T-helper 9 cell (primary cell): ENCODE measurements at regions not wholly inside any gene's neighbourhood (a gene's known extent, or its start where the extent isn't known, plus 50 kb on each side); places are given as distances from the start of the nearest gene placed in this dataset.
"Not testable (repeated sequence)": the region's sequence is repeated elsewhere in the genome, so short reads cannot be mapped to it uniquely, and the experiment has no call there.

Source experiments
- DNase-seq: peaks from one replicate; pipeline ENCODE4 v3.0.0-alpha.2; 2020

DNA sequence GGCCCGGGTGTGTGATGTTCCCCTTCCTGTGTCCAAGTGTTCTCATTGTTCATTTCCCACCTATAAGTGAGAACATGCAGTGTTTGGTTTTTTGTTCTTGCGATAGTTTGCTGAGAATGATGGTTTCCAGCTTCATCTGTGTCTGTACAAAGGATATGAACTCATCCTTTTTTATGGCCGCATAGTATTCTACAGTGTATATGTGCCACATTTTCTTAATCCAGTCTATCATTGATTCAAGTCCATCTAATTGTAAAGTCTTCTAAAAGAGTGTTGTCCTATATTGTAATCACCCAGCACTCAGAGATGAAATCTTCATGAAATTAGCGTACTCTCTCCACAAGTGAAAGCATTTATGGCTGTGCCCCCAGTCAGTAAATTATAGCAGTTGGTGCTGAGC is 1096.6 kb downstream of the UQCRFS1 start:
- DNase-seq = not testable (repeated sequence)

DNA sequence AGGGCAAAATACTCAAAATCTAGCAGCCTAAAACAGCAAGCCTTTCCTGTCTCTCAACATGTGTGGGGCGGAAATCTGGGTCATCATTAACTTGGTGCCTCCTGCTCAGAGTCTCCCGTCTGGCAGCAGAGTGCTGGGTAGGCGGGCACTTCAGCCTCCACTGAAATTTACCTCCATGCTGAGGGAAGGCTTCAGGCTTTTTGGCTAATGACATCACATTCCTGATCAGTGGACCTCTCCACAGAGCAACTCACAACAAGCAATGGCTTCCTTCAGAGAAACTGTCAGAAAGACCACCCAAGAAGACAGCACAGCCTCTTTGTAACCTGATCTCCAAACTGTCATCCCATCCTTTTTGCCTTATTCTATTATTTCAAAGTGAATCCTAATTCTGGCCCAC is 1109.0 kb downstream of the UQCRFS1 start:
- DNase-seq = no peak

DNA sequence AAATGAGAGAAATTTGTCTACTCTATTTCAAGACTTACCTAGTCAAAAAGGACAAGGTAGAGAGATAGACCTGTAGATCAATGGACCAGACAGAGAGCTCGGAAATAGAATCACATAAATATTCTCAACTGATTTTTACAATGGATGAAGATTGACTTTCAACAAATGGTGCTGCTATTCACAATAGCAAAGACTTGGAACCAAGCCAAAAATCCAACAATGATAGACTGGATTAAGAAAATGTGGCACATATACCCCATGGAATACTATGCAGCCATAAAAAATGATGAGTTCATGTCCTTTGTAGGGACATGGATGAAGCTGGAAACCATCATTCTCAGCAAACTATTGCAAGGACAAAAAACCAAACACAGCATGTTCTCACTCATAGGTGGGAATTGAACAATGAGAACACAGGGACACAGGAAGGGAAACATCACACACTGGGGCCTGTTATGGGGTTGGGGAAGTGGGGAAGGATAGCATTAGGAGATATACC is 1128.2 kb downstream of the UQCRFS1 start:
- not testable (repeated sequence) for DNase-seq

DNA sequence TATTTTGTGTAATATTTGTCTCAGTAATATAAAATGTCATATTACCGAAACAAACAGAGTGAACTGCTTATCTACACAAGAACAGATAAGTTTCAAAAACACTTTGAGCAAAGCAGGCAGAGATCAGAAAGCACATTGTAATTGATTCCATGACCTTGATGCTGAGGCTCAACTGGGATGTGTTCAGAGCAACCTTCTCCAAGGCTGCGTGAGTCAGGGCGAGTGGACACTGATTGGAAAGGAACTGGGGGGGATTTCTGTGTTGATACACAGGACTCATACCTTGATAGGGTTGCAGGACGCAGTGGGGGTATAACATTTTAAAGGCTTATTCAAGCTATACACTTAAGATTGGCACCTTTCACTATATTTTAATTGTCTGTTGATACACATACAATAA is 1136.3 kb downstream of the UQCRFS1 start:
- DNase-seq = no peak

DNA sequence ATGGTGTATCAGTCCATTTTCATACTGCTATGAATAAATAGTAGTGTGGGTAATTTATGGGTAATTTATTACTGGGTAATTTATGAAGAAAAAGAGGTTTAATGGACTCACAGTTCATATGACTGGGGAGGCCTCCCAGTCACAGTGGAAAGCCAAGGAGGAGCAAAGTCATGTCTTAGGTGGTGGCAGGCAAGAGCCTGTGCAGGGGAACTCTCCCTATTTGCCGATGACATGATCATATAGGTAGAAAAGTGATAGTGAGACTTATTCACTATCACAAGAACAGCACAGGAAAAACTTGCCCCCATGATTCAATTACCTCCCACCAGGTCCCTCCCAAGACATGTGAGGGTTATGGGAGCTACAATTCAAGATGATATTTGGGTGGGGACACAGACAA is 1137.7 kb downstream of the UQCRFS1 start:
- DNase-seq = no peak

DNA sequence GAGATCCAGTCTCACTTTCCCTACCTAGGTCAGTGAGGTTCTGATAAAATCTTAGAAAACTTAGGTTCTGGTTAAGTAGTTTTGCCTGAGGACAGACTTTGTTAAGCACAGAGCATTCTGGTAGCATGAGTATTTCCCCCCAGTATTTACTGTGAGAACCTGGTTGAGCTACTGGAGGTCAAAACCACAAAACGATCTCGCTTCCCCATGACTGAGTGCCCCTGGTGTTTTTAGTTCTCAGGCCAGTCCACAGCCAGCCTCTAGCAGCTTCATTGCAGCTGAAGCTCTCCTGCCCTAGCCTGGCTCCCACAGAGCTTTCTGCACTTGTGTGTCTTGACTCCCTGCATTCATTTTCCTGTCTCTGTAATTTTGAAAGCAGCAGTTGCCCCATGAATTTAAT is 1138.2 kb downstream of the UQCRFS1 start:
- DNase-seq = no peak

DNA sequence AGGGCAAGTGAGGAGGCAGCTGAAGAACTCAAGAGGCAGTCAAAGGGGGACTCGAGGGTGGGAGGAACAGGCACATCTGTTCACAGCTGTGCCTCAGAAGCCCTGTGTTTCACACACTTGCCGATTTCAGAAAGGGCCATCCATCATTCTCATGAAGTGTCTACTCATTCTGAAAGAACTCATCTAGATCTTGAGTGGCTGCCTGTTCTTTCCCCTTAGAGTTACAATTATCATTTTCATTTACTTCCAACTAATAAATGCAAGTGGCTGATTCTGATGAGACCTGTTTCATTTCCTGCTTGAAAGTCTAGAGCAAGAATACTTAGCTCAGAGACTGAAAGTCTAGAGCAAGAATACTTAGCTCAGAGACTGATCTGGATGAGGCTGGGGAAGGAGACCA is 1145.1 kb downstream of the UQCRFS1 start:
- DNase-seq = no peak

DNA sequence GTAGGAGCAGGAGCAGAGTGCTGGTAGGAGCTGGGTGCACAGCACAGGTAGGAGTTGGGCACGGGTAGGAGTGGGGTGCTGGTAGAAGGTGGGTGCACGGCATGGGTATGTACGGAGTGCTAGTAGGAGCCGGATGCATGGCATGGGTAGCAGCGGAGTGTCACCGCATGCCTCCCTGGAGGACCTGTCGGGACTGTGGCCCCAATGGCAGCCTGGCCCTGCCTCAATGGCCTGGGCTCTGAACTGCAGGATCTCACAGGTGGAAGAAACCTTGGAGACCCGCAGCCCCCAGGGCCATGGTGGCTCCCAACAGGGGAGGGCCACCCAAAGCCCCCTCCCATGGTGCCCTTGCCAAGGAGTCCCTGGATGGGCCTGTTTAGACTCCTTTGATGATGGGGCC is 1146.0 kb downstream of the UQCRFS1 start:
- no peak for DNase-seq

DNA sequence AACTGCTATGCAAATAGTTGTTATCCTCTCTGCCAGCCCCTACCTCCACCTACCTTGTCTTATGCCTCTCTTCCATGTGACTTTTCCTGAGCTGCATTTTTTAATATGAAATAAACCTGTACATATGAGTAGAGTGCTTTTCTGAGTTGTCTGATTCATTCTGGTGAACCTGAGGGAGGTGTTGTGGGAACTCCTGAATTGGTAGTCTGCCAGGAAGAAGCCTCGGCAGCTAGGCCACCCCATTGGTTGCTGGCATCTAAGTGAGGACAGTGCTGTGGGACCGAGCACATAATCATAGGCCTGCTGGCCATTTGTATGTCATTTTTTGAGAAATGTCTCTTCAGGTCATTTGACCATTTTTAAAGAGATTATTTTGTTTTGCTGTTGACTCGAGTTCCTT is 1146.8 kb downstream of the UQCRFS1 start:
- no peak for DNase-seq

DNA sequence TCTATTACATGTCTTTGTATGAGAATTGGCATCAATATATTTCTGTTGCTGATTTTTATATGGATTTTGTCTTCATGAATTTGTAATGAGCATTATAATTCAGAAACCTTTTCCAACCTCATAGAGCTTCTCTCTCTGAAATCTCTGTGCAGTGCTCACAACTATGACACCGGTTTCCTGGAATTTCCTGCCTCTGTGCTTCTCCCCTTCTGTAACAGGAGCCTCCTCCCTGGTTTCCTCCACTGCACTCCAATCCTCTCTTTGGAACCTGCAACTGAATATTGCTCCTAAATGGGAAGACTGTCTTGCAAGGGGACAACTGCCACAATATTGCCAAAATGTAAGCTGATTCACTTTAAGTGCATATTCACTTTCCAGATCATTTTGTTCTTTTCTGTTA is 1147.9 kb downstream of the UQCRFS1 start:
- no peak for DNase-seq

DNA sequence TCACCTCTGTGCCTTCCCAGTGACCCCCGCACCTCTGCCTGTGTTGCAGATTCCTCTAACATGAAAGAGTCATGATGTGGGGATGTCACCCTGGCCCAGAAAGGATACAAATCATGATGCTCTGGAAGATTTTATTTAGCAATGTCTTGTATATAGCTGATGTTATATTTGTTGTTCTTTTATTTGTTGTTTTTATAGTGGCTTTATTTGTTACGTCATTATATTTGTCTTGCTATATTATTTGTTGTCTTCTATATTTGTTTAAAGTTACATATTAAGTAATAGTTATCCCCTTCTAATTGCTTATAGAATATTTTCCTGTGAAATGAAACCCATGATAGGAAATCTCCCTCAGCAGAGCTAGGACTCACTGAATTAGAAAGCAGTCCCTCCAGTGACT is 1149.2 kb downstream of the UQCRFS1 start:
- DNase-seq = no peak

DNA sequence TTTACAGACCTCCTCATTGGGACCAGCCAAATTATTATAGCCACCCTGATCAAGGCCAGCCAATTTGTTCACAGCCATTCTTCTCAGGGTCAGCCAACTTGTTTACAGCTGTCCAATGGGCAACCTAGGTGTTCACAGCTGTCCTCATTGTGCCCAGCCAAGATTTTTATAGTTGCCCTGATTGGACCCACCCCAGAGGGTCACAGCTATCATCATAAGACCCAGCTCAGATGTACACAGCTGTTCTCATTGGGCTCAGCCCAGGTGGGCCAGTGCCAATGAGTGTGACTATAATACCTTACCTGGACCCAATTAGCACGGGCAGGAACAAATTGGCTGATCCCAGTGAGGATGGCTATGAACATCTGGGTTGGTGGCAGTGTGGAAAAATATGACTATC is 1151.8 kb downstream of the UQCRFS1 start:
- DNase-seq = no peak

DNA sequence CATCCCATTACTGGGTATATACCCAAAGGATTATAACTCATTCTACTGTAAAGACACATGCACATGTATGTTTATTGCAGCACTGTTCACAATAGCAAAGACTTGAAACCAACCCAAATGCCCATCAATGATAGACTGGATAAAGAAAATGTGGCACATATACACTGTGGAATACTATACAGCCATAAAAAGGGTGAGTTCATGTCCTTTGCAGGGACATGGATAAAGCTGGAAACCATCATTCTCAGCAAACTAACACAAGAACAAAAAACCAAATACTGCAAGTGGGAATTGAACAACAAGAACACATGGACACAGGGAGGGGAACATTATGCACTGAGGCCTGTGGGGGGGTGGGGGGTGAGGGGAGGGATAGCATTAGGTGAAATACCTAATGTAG is 1155.9 kb downstream of the UQCRFS1 start:
- DNase-seq = not testable (repeated sequence)

DNA sequence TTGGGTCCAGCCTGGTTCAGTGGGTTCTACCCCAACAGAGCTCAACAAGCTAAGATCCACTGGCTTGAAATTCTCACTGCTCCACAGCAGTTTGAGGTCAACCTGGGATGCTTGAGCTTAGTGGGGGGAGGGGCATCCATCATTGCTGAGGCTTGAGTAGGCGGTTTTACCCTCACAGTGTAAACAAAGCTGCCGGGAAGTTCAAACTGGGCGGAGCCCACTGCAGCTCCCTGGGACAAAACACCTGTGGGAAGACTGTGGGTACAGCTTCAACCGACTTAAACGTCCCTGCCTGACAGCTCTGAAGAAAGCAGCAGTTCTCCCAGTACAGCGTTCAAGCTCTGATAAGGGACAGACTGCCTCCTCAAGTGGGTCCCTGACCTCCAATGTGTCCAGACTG is 1161.9 kb downstream of the UQCRFS1 start:
- no peak for DNase-seq

DNA sequence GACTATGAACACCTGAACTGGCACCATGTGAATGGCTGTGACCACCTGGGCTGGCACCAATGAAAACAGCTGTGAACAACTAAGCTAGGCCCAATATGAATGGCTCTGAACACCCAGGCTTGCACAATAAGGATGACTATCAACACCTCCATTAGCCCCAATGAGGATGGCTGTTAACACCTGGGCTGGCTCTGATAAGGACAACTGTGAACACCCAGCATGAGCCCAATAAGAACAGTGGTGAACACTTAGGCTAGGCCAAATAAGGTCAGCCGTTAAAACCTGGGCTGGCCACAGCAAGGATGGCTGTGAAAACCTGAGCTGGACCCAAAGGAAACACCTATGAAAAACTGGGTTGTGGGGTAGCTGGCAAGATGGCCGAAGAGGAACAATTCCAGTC is 1163.1 kb downstream of the UQCRFS1 start:
- DNase-seq = no peak

DNA sequence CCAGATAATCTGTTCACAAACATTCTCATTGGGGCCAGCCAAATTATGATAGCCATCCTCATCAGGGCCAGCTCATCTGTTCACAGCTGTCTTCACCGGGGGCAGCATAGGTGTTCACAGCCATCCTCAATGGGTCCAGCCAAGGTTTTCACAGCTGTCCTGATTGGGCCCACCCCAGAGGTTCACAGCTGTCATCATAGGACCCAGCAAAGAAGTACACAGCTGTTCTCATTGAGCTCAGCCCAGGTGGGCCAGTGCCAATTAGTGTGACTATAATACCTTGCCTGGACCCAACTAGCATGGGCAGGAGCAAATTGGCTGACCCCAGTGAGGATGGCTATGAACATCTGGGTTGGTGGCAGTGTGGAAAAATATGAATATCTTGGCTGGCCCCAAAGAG is 1166.0 kb downstream of the UQCRFS1 start:
- DNase-seq = no peak

DNA sequence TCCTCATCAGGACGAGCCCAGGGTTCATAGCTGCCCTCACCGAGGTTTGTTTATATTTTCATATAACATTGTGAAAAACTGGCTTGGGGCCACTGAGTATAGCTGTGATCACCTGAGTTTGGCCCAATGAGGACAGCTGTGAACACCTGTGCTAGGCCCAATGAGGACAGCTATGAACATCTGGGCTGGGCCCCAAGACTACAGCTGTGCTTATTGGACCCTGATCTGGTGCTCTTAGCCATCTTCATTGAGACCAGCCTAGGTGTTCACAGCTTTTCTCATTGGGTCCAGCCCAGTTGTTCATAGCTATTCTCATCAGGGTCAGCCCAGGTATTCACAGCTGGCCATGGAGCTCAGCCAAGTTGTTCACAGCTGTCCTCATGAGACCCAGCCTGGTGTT is 1167.3 kb downstream of the UQCRFS1 start:
- DNase-seq = no peak

DNA sequence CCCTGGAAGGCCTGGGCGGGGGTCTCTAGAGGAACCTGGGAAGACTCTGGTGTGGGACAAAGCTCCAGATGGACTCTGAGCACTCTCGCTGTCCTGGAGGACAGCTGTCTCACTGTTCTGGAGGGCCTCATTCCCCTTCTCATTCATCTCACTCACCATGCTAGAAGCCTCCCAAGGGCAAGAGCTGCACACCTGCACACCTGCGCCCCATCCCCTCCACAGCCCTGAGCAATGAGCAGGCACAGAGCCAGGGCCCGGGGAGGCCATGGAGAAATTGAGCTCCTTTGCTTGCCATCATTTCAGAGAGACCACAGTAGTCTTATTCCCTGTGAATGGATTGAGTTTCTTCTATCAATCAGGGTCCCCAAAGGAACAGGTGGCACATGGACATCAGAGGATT is 1168.5 kb downstream of the UQCRFS1 start:
- no peak for DNase-seq

DNA sequence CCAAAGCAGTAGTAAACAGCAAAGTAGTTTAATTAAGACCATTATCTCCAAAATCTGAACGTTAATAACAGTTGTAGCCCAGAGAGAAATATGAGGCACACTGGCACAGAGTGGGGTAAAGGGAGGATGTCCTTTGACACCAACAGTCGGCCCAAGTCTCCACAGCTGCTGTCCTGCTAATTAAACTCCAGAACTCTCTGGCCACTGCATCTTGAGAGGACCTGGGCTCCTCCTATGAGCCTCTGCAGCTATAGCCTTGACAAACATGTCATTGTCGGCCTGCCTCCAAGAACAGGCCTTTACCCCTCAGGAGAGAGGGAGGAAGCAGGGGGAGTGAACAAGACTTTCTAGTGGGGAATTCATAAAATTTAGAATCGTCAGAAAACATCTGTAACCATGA is 1170.4 kb downstream of the UQCRFS1 start:
- no peak for DNase-seq

DNA sequence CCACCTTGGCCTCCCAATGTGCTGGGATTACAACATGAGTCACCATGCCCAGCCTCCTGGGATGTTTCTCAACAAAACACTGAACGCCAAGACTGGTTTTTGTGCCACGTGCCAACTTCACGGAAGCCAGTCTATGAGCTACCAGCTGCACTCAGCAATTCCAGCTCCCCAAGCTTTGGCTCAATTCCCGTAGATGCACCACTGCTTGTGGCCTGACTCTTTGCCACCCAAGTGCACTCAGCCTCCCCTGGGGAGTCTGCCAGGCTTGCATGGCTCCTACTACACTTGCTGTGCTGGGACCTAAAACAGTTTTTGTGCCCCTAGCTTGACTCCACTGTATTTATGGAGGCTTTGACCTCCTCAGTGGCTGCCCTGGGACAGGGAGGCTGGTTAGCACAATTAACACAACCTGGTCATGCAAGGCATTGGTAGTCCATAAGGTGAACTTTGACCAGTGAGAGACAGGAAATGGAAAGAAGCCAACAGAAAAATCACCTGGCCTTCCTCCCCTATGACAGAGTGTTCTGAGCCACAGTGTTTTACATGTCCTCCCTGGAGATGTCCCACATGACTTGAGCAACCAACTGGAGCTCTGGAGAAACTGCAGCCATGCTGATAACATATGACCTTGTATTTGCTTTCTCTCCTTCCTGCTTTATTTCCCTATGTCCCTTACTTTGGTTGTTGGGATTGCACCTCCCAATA is 1173.1 kb downstream of the UQCRFS1 start:
- no peak for DNase-seq

DNA sequence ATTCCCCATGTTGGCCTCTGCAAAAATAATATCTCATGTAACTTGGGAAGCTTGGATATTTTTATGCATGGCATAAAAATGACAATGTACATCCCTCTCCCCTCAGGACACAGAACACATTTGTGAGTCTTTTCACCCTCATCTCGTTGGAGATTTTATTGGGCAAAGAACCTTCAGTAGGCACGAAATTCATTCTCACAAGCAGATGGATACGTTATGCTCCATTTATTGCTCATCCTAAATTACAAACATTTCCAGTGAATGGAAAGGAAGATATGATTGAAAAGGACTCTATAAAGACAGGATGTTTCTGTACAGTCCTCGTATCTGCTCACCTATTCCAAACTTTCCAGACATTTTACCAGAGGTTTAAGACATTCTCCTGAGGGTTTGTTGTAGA is 1175.8 kb downstream of the UQCRFS1 start:
- DNase-seq = no peak

DNA sequence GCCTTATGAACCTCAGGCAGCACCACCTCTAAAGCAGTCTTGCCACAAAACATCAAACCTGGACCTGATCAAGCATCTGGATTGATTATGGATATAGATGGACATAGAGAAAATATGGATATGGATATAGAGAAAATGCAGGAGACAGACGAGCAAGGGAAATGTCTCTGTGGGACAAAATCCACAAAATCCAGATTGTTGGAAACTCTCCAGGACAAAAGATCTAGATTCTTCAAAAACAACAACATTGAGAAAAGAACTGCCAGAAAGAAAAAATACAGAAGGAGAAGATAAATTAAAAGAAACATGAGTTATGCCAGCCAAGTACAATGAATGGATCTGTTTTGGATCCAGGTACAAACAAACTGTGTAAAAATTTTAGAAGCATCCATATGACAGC is 1176.5 kb downstream of the UQCRFS1 start:
- no peak for DNase-seq

DNA sequence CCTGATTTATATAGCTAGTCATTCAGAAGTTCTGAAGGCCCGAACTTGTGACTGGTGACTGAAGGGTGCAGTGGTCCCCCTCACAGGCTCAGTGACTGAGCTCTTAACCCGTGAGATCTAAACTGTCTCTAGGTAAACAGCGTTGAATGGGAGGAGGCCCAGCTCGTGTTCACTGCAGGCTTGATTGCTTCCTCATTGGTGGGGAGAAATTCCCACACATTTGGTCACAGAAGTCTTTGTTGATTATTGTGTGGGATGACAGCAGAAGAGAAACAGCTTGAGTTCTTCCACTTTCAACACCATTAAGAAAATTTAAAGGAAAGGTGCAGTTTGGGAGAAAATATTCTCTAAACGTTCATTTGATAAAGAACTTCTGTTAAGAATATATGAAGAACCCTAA is 1178.0 kb downstream of the UQCRFS1 start:
- no peak for DNase-seq

DNA sequence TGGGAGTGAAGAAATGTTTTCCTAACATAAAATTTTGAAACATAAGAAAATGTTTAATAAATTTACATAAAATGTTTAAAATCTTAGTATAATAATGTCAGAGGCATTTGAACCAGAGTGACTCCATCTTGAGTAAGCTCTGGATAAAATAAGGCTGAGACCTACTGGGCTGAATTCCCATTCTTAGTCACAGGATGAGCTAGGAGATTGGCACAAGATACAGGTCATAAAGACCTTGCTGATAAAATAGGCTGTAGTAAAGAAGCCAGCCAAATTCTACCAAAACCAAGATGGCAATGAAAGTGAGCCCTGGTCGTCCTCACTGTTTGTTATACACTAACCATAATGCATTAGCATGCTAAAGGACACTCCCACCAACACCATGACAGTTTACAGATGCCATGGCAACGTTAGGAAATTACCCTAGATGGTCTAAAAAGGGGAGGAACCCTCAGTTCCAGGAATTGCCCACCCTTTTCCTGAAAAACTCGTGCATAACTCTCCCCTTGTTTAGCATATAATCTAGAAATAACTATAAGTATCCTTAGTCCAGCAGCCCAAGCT is 1184.0 kb downstream of the UQCRFS1 start:
- DNase-seq = no peak

DNA sequence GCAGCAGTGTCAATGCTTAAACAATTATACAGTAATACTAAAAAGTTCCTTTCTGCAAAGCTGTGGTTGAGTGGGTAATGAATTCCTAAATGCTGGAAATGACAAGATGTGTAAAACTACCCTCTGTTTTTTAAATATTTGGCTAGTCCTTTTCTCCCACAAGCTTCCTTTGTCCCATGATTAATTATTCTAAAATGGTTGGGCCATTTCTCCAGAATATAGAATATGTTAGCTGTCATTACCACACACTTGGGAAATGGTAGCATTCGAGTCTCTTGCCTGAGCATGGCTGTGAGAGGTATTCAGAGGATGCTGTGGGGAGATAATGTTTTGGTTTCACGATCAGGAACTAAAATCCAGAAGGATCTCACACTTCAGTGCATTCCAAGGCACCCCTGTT is 1185.8 kb downstream of the UQCRFS1 start:
- no peak for DNase-seq
